Loucy (cell line): ENCODE measurements at regions not wholly inside any gene's neighbourhood (a gene's known extent, or its start where the extent isn't known, plus 50 kb on each side); places are given as distances from the start of the nearest gene placed in this dataset.
"Not testable (repeated sequence)": the region's sequence is repeated elsewhere in the genome, so short reads cannot be mapped to it uniquely, and the experiment has no call there.

Source experiments
- EZH2phosphoT487 ChIP-seq: fragments of 200-600 bp; IDR thresholded peaks from 2 replicates; pipeline ENCODE4 v1.6.1; 2018; ENCODE audit warnings: antibody characterized with exemption, mild to moderate bottlenecking, moderate library complexity, borderline replicate concordance
- TF ChIP-seq, protein P1 (sequence below): fragments of 200-600 bp; sonication (generic); conservative IDR thresholded peaks from 2 replicates; pipeline ENCODE4 v1.5.1; 2014; ENCODE audit warnings: mild to moderate bottlenecking, antibody characterized with exemption, low read length

DNA sequence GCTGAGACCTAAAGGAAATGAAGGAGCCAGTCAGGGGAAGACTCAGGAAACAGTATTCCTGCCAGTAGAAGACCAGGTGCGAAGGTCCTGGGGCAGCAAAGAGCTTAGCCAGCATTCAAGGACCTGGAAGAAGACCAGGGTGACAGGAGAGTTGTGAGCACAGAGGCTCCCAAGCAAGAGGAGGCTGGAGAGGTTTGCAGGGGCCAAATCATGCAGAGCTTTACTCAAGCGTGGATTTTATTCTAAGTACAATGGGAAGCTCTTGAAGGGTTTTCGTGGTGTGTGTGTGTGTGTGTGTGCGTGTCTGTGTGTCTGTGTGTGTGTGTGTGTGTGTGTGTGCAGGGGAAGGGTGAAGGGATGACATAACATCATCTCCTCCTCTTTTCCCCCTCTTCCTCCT lies 200.7 kb upstream of the IRF2BP2 start:
- TF ChIP-seq, protein P1, sequence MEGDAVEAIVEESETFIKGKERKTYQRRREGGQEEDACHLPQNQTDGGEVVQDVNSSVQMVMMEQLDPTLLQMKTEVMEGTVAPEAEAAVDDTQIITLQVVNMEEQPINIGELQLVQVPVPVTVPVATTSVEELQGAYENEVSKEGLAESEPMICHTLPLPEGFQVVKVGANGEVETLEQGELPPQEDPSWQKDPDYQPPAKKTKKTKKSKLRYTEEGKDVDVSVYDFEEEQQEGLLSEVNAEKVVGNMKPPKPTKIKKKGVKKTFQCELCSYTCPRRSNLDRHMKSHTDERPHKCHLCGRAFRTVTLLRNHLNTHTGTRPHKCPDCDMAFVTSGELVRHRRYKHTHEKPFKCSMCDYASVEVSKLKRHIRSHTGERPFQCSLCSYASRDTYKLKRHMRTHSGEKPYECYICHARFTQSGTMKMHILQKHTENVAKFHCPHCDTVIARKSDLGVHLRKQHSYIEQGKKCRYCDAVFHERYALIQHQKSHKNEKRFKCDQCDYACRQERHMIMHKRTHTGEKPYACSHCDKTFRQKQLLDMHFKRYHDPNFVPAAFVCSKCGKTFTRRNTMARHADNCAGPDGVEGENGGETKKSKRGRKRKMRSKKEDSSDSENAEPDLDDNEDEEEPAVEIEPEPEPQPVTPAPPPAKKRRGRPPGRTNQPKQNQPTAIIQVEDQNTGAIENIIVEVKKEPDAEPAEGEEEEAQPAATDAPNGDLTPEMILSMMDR, result not testable (repeated sequence)
- TF ChIP-seq EZH2phosphoT487, result not testable (repeated sequence)
